OCI-LY3 (cell line): ENCODE measurements at regions not wholly inside any gene's neighbourhood (a gene's known extent, or its start where the extent isn't known, plus 50 kb on each side); places are given as distances from the start of the nearest gene placed in this dataset.

ENCODE experiments used
- H2AFZ ChIP-seq: fragments of 200-600, 300-600 bp; shearing (Covaris generic); 2 replicates; pipeline ENCODE4 v1.6.0; 2014; ENCODE audit warnings: antibody characterized with exemption, low read depth, low read length
- H3K27ac ChIP-seq: fragments of 200-600, 300-600 bp; sonication (generic); 2 replicates; pipeline ENCODE4 v1.5.1; 2014; ENCODE audit warnings: mild to moderate bottlenecking, low read length, moderate library complexity, mixed read lengths
- H3K27me3 ChIP-seq: fragments of 200-600, 300-600 bp; sonication (generic); 2 replicates; pipeline ENCODE4 v1.6.1; 2014; ENCODE audit warnings: low read depth, low read length, mixed read lengths
- H3K36me3 ChIP-seq: fragments of 200-600, 300-600 bp; sonication (generic); replicated peaks from 2 replicates; pipeline ENCODE3; 2014; ENCODE audit warnings: low read depth, low read length, mixed read lengths
- H3K4me1 ChIP-seq: fragments of 300-600, 200-600 bp; sonication (generic); 2 replicates; pipeline ENCODE4 v1.6.1; 2014; ENCODE audit warnings: low read length, mixed read lengths
- H3K4me2 ChIP-seq: fragments of 200-600, 300-600 bp; sonication (generic); 2 replicates; pipeline ENCODE4 v1.6.1; 2014; ENCODE audit warnings: low read length, mixed read lengths
- H3K4me3 ChIP-seq: fragments of 300-600, 200-600 bp; sonication (generic); 2 replicates; pipeline ENCODE4 v1.5.1; 2014; ENCODE audit warnings: antibody characterized with exemption, mild to moderate bottlenecking, low read length, moderate library complexity
- H3K79me2 ChIP-seq: fragments of 300-600, 200-600 bp; shearing (Covaris generic); 2 replicates; pipeline ENCODE4 v1.6.1; 2014; ENCODE audit warnings: mild to moderate bottlenecking, low read length, mixed read lengths
- H3K9ac ChIP-seq: fragments of 300-600, 200-600 bp; shearing (Covaris generic); 2 replicates; pipeline ENCODE4 v1.6.0; 2014; ENCODE audit warnings: mild to moderate bottlenecking, low read length, moderate library complexity
- H3K9me3 ChIP-seq: fragments of 200-600, 300-600 bp; shearing (Covaris generic); 2 replicates; pipeline ENCODE4 v1.6.1; 2014; ENCODE audit warnings: low read length, mixed read lengths; ENCODE audit not compliant: insufficient read depth
- H4K20me1 ChIP-seq: fragments of 200-600, 300-600 bp; sonication (generic); 2 replicates; pipeline ENCODE4 v1.6.1; 2016; ENCODE audit warnings: low read length, mixed read lengths; ENCODE audit not compliant: insufficient read depth
- EZH2phosphoT487 ChIP-seq: fragments of 200-600 bp; shearing (Covaris generic); IDR thresholded peaks from 2 replicates; pipeline ENCODE4 v1.6.1; 2018; ENCODE audit warnings: antibody characterized with exemption, mixed run types, low read depth
- TF ChIP-seq, protein P1 (sequence below): fragments of 200-600, 300-600 bp; sonication (generic); IDR thresholded peaks from 2 replicates; pipeline ENCODE4 v1.5.1; 2014; ENCODE audit warnings: antibody characterized with exemption, low read length, low read depth

DNA sequence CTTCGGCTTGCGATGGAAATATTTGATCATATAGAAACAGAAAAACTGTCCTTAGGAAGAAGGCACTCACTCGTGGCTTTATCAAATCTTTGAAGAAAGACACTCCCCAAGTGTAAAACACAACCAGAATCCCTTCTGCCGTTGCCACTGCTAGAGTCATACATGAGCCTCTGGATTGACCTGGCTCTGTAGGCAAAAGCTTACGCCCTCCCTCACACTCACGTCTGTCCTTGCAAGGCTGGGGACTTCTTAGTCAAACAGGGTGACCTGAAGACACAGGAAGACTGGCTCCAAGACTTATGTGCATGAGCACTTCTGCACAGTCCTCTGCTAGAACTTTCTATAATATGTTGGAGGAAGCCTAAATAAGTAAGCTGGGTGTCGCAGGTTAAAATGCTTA lies 135.4 kb upstream of the MDFIC start:
- TF ChIP-seq, protein P1, sequence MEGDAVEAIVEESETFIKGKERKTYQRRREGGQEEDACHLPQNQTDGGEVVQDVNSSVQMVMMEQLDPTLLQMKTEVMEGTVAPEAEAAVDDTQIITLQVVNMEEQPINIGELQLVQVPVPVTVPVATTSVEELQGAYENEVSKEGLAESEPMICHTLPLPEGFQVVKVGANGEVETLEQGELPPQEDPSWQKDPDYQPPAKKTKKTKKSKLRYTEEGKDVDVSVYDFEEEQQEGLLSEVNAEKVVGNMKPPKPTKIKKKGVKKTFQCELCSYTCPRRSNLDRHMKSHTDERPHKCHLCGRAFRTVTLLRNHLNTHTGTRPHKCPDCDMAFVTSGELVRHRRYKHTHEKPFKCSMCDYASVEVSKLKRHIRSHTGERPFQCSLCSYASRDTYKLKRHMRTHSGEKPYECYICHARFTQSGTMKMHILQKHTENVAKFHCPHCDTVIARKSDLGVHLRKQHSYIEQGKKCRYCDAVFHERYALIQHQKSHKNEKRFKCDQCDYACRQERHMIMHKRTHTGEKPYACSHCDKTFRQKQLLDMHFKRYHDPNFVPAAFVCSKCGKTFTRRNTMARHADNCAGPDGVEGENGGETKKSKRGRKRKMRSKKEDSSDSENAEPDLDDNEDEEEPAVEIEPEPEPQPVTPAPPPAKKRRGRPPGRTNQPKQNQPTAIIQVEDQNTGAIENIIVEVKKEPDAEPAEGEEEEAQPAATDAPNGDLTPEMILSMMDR = no peak
- no peak for TF ChIP-seq EZH2phosphoT487
- Histone ChIP-seq H3K9ac (no peak overlapping the region), H3K27me3 (no peaks in the 10 kb centered on the region), H3K36me3 (peaks cover 3% of the 10 kb centered on the region), H3K79me2 (no peaks in the 10 kb centered on the region), H3K9me3 (no peaks in the 10 kb centered on the region), H4K20me1 (no peaks in the 10 kb centered on the region), H3K27ac (no peak overlapping the region), H3K4me2 (peak overlapping the region; percentile 55), H3K4me1 (peaks cover 20% of the 10 kb centered on the region), H3K4me3 (peak overlapping the region; percentile 37; the same call in 1 of the 2 replicates), H2AFZ (peak overlapping the region; percentile 56; the same call in 1 of the 2 replicates)

DNA sequence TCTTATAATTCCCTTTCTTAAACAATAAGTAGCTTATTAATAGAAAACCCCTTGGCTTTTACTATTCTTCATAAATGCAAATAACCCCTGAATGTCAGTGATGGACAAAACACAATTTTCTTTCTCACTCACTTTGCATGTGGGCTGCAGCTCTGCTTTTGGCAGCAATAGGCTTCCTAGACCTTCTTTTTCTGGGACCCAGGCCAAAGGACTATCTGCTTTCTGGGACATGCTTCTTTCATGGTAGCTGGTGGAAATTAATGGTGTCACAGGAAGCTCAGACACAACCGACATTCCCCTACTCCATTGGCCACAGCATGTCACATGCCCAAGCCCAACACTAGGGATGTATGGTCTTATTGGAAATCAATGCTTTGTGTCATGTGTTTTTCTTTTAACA lies 134.3 kb upstream of the MDFIC start:
- H3K27me3 ChIP-seq = no peaks in the 10 kb centered on the region

DNA sequence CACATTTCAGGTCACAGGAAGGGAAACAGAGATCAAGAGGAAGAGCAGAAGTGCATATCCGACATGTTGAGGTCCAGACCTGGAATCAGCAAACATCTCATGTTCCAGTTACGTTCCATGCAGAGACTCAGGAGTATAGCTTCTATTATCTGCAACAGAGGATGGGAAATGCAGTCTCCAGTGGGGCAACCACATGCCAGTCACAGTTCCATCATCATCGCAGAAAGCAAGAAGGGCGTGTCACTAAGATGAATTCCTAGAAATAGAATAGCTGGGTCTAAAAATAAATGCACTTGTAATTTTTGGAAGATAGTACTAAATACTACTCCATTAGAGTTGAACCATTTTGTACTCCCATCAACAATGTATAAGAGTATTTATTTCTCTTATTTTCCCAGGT lies 133.2 kb upstream of the MDFIC start:
- Histone ChIP-seq H3K9ac (no peak overlapping the region), H2AFZ (no peak overlapping the region), H4K20me1 (no peaks in the 10 kb centered on the region), H3K4me1 (peaks cover 28% of the 10 kb centered on the region), H3K4me3 (no peak overlapping the region), H3K27me3 (no peaks in the 10 kb centered on the region), H3K9me3 (no peaks in the 10 kb centered on the region), H3K36me3 (peaks cover 3% of the 10 kb centered on the region), H3K4me2 (no peak overlapping the region), H3K79me2 (no peaks in the 10 kb centered on the region), H3K27ac (no peak overlapping the region)
- TF ChIP-seq EZH2phosphoT487 = no peak
- TF ChIP-seq, protein P1 = no peak

More for the DNA sequence above, 134.3 kb upstream of the MDFIC start:
- Histone ChIP-seq H3K9ac (no peak overlapping the region), H3K27ac (no peak overlapping the region), H3K79me2 (no peaks in the 10 kb centered on the region), H3K9me3 (no peaks in the 10 kb centered on the region), H3K4me2 (no peak overlapping the region), H2AFZ (no peak overlapping the region), H3K36me3 (peaks cover 3% of the 10 kb centered on the region), H3K4me1 (peaks cover 20% of the 10 kb centered on the region), H3K4me3 (no peak overlapping the region), H4K20me1 (no peaks in the 10 kb centered on the region)
- TF ChIP-seq, protein P1 = no peak
- TF ChIP-seq EZH2phosphoT487 = no peak

DNA sequence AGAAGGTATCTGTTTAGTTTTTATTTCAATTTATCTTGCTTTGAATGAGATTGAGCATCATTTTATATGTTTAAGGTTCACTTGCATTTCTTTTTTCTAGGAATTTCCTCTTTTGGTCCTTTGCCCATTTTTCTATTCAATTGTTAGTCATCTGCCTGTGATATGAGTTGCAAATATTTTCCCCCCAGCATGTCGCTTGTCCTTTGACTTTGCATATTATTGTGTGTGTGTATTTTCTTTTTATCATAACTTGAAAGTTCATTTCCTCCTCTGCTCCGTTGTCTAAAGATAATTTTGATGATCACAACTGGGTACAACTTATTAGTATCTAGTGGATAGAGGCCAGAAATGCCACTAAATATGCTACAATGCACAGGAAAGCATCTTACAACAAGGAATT lies 132.7 kb upstream of the MDFIC start:
- H3K4me2 ChIP-seq = no peak overlapping the region

More for the DNA sequence above, 132.7 kb upstream of the MDFIC start:
- H3K4me1 ChIP-seq = peaks cover 30% of the 10 kb centered on the region
- H3K27me3 ChIP-seq = no peaks in the 10 kb centered on the region
- no peak overlapping the region for H3K4me3 ChIP-seq
- no peaks in the 10 kb centered on the region for H3K79me2 ChIP-seq
- H3K9me3 ChIP-seq = no peaks in the 10 kb centered on the region
- H3K9ac ChIP-seq = no peak overlapping the region
- H3K27ac ChIP-seq = no peak overlapping the region
- TF ChIP-seq, protein P1 = no peak
- no peak for TF ChIP-seq EZH2phosphoT487
- H3K36me3 ChIP-seq = peaks cover 3% of the 10 kb centered on the region
- no peaks in the 10 kb centered on the region for H4K20me1 ChIP-seq
- H2AFZ ChIP-seq = 0 out of 2 replicates have a peak overlapping the region, but pooled peaks have one; percentile 22
